ENCODE measurements at regions not wholly inside any gene's neighbourhood (a gene's known extent, or its start where the extent isn't known, plus 50 kb on each side); places are given as distances from the start of the nearest gene placed in this dataset.

- Histone ChIP-seq H3K27me3 (ENCODE audit: control insufficient read depth, insufficient read depth, low read length) (no peaks in the 10 kb centered on the region), H3K56ac (ENCODE audit: extremely low read depth, insufficient read depth, low read length) (no peak overlapping the region), H4K91ac (ENCODE audit: insufficient read depth, low read depth, low read length) (no peak overlapping the region), H3K18ac (ENCODE audit: low read depth, low read length) (no peak overlapping the region), H3K4me1 (ENCODE audit: control insufficient read depth, insufficient read depth, low read length) (no peaks in the 10 kb centered on the region), H3K9me3 (ENCODE audit: control insufficient read depth, insufficient read depth, low read length) (no peaks in the 10 kb centered on the region), H2BK15ac (ENCODE audit: low read depth, low read length) (no peak overlapping the region), H4K8ac (ENCODE audit: low read depth in 2 of 2, low read length in 2 of 2) (no peak overlapping the region), H3K14ac (replicated peaks; ENCODE audit: low read depth, low read length) (no peak overlapping the region), H4K20me1 (ENCODE audit: insufficient read depth, low read length) (no peaks in the 10 kb centered on the region), H2BK120ac (ENCODE audit: low read depth, low read length) (no peak overlapping the region), H3K23ac (ENCODE audit: low read depth, low read length) (no peak overlapping the region), H3K27ac (ENCODE audit: insufficient read depth, low read length) (no peak overlapping the region), H3K4me3 (ENCODE audit: insufficient read depth, low read depth, low read length) (no peak overlapping the region), H3K36me3 (ENCODE audit: control insufficient read depth, insufficient read depth, low read length) (no peaks in the 10 kb centered on the region), H3K9ac (ENCODE audit: low read depth, low read length) (no peak overlapping the region), H2AK9ac (replicated peaks; ENCODE audit: low read depth, low read length, poor library complexity) (no peak overlapping the region), H3K4me2 (ENCODE audit: low read depth, low read length) (no peak overlapping the region), H3K4ac (ENCODE audit: low read depth, low read length) (no peak overlapping the region), H2AFZ (replicated peaks; ENCODE audit: low read length, poor library complexity) (no peak overlapping the region), H2AK5ac (ENCODE audit: low read depth, low read length) (no peak overlapping the region), H3K9me1 (ENCODE audit: insufficient read depth, low read length) (no peaks in the 10 kb centered on the region), H2BK20ac (ENCODE audit: low read depth, low read length) (no peak overlapping the region), H4K5ac (ENCODE audit: low read depth, low read length) (no peak overlapping the region), H2BK5ac (ENCODE audit: low read depth, low read length, poor library complexity, severe bottlenecking) (no peak overlapping the region), H3K79me1 (ENCODE audit: low read depth in 1 of 2, low read length in 2 of 2) (no peaks in the 10 kb centered on the region)
- TF ChIP-seq MAZ (IDR thresholded peaks at IDR 0.05; ENCODE audit: borderline replicate concordance, low read depth, low read length) (no peak), NFE2L2 (IDR thresholded peaks at IDR 0.05; ENCODE audit: low read depth, low read length) (no peak), USF2 (IDR thresholded peaks at IDR 0.05; ENCODE audit: low read depth, low read length) (no peak), FOS (IDR thresholded peaks at IDR 0.05; ENCODE audit: low read depth, low read length) (no peak), CTCF (conservative IDR thresholded peaks at IDR 0.05; ENCODE audit: low read depth, low read length) (no peak), MAFK (IDR thresholded peaks at IDR 0.05; ENCODE audit: low read depth, low read length) (no peak)
- TF ChIP-seq, protein P1, sequence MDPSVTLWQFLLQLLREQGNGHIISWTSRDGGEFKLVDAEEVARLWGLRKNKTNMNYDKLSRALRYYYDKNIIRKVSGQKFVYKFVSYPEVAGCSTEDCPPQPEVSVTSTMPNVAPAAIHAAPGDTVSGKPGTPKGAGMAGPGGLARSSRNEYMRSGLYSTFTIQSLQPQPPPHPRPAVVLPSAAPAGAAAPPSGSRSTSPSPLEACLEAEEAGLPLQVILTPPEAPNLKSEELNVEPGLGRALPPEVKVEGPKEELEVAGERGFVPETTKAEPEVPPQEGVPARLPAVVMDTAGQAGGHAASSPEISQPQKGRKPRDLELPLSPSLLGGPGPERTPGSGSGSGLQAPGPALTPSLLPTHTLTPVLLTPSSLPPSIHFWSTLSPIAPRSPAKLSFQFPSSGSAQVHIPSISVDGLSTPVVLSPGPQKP (IDR thresholded peaks at IDR 0.05; ENCODE audit: borderline replicate concordance, low read depth, low read length), result no peak
- dilution Hi-C loops (cut with HindIII; ENCODE audit: low sequenced_read_pairs, unreplicated experiment), result no loop called here
- no TSS peak for BruUV-seq (replicated peaks)
- ChIA-PET CTCF (no interaction called here), POLR2A (ENCODE audit: unreplicated experiment) (no interaction called here)
- in situ Hi-C loops (cut with MboI; ENCODE audit: low sequenced_read_pairs), result no loop called here
- DNase-seq (no peak), ATAC-seq (ENCODE audit: low read depth) (no peak)
- intact Hi-C loops (cut with micrococcal nuclease), result no loop called here
These were observed 140.7 kb upstream of the SPAG17 start for GRCh38 chr1:118325550-118326225.
